GM18505 (cell line): ENCODE measurements at regions not wholly inside any gene's neighbourhood (a gene's known extent, or its start where the extent isn't known, plus 50 kb on each side); places are given as distances from the start of the nearest gene placed in this dataset.

ENCODE experiments used
- ATAC-seq: cut with Tn5 transposase; IDR thresholded peaks from one replicate; pipeline ENCODE4 v1.9.1; 2021; ENCODE audit not compliant: unreplicated experiment
- POLR2A ChIP-seq: IDR thresholded peaks from 4 replicates; pipeline ENCODE4 v1.6.1; 2011; ENCODE audit warnings: borderline replicate concordance; ENCODE audit not compliant: insufficient read depth, insufficient read length; ENCODE audit errors: extremely low read depth

DNA sequence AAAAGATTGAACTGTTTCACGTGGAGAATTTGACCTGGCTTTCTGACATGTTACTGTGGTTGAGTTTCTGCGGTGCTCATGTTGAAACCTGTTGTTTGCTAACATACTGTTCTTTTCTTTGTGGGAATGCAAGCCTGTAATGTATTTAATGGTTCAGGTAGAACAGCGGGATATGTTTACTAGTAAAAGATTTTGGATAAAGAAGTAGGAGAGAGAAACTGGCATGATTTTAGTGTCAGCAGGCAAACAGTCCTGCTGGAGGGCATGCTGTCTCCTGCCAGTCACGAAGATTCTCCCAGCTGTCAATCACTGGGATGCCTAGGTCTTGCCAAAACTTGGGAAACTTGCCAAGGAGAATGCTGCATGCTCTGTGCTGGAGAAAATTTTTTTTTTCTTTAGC, 263.5 kb downstream of the TAF11L14 start:
- no peak for ATAC-seq
- no peak for TF ChIP-seq POLR2A

DNA sequence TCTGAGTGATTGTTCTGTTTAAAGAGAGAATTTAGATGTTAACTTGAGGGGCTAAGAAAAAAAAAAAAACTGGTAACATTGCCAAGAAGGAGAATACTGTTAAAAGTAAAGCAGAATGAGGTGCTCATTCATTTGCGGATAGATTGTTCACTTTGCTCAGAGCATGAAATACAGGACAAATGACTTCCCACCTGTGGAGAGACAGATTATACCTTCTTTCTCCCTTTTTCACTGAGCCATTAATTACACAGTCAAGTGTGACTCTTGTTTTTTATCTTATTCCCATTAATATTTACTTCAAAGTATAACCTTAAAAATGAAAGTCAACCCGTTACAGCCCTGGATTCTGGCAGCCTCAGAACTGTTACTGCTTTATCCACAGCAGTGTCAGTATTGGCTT, 264.5 kb downstream of the TAF11L14 start:
- no peak for ATAC-seq
- TF ChIP-seq POLR2A: no peak

GRCh38 chr5:17907094-17907493, 272.8 kb downstream of the TAF11L14 start:
- ATAC-seq: no peak
- TF ChIP-seq POLR2A: no peak

DNA sequence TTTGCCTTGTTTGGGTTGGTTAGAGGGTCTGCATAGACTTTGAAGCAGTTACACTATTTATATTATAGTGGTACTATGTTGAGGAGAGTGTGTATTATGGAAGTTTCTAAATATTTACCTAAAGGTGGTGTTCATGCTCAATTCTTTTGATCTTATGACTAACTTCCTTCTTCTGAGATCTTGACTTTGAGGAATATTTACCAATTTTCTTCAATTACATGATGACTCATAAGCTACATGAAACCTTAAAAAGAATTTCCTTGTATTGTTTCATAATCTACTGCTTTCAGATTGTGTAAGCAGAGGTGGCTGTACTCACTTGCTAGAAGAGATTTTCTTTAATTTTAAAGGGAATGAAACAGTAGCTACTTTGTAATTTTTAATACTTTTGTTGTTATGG, 276.1 kb downstream of the TAF11L14 start:
- ATAC-seq: no peak

GRCh38 chr5:17912794-17913193, 278.5 kb downstream of the TAF11L14 start:
- ATAC-seq: no peak
- no peak for TF ChIP-seq POLR2A

More for the DNA sequence above, 276.1 kb downstream of the TAF11L14 start:
- TF ChIP-seq POLR2A: no peak

DNA sequence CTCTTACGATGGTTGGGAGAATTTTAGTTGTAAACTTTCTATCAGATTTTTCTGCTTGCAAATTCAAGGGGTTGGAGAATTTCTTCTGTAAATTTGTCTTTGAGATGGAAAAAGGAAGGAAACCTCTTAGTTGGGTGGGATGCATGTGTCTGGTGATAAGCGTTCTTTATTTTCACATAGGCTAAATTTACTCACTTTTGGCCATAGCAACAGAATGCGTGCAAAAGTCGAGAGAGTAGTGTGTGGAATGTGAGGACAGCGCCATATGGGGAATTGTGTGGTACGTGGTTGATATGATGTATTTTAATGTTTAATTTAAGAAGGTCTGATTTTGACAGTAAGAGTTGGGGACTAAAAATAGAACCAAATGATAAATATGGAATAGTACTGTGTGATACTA, 282.2 kb downstream of the TAF11L14 start:
- ATAC-seq: no peak
- no peak for TF ChIP-seq POLR2A

DNA sequence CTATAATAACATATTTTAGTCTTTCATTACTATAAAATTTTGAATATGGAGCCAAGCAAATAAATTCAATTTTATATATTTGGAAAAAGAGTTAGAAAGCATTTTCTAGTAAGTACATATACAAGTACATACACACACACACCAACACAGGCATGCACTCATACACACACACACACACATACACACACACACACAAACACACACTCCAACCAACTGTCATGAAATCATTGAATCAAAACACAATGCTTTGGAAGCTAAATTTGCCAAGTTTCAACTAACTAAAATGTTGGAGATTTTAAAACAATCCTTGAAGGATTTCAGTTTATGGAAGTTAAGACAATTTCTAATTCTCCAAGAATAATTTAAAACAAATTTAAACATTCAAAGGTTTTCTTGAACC, 283.2 kb downstream of the TAF11L14 start:
- TF ChIP-seq POLR2A: no peak
- no peak for ATAC-seq

GRCh38 chr5:17918373-17919104, 284.3 kb downstream of the TAF11L14 start:
- no peak for ATAC-seq
- TF ChIP-seq POLR2A: no peak

DNA sequence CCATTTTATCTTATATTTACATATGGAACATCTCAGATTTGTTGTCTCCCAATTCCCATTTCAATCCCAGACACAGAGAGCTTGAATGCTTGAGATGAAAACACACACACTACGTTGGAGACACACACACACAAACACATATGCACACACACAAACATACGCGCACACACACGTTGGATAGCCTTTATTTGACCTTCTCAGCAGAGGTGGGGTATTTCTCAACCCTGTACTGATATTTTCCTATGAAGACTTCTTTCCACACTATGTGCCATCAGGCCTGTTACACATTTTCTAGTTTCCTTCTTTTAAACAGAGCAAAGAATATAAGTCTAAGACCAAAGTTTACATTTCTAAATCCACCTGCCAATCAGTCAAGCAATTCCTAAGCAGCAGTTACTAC, 291.0 kb downstream of the TAF11L14 start:
- TF ChIP-seq POLR2A: no peak
- ATAC-seq: no peak

DNA sequence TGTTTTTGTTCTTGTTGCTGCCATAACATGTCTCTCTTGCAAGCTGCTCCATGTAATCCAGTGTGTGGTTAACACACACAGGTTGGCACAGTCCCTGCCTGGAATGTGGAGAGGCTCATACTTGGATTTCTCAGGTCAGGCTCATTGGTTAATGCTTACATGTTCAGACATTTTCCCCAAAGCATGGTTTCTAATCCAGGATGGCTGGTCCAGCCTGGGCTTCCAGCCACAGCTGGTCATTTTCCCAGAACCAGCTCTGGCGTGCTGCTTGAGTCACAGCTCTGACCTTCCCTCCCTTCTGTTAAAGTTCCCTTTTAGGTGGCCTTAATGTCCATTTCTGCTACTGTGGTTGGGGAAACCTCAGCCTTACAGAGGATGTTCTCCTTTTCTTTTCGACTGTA, 294.3 kb downstream of the TAF11L14 start:
- no peak for ATAC-seq
- TF ChIP-seq POLR2A: no peak

DNA sequence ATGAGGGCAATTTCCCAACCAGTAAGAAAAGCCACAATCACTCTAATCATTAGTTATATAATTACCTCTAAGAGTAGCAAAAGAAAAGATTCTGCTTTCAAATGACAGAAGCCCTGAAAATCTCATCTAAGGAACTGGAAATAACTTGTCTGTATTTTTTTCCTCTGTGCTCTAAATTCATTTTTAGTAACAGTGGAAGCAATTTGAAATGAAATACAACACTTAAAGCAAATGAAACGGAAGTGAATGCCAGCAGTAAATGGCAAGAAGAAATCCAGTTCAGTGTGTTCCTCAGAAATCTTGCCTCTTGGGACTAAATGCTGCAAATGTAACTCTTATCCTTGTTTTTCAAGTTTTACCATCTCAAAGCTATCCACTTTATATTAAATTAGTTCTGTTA, 294.9 kb downstream of the TAF11L14 start:
- ATAC-seq: no peak
- TF ChIP-seq POLR2A: no peak

- no peak for ATAC-seq
- no peak for TF ChIP-seq POLR2A
These were observed 296.1 kb downstream of the TAF11L14 start for GRCh38 chr5:17930346-17930745.

- TF ChIP-seq POLR2A: no peak
- ATAC-seq: no peak
These were observed 309.8 kb downstream of the TAF11L14 start for GRCh38 chr5:17944046-17944445.

GRCh38 chr5:17947029-17947428, 312.8 kb downstream of the TAF11L14 start:
- ATAC-seq: no peak
- no peak for TF ChIP-seq POLR2A
